ENCODE measurements at regions not wholly inside any gene's neighbourhood (a gene's known extent, or its start where the extent isn't known, plus 50 kb on each side); places are given as distances from the start of the nearest gene placed in this dataset.

DNA sequence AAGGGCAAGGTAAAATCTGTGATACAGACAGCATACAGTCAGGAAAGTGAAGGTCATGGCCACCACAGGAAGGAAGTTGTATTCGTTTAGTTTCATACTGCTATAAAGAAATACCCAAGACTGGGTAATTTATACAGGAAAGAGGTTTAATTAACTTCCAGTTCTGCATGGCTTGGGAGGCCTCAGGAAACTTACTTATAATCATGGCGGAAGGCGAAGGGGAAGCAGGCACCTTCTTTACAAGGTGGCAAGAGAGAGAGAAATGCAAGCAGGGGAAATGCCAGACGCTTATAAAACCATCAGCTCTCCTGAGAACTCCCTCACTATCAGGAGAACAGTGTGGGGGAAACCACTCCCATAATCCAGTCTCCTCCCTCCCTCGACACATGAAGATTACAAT is 353.7 kb upstream of the SEMA6D start:
- TF ChIP-seq, protein P1, sequence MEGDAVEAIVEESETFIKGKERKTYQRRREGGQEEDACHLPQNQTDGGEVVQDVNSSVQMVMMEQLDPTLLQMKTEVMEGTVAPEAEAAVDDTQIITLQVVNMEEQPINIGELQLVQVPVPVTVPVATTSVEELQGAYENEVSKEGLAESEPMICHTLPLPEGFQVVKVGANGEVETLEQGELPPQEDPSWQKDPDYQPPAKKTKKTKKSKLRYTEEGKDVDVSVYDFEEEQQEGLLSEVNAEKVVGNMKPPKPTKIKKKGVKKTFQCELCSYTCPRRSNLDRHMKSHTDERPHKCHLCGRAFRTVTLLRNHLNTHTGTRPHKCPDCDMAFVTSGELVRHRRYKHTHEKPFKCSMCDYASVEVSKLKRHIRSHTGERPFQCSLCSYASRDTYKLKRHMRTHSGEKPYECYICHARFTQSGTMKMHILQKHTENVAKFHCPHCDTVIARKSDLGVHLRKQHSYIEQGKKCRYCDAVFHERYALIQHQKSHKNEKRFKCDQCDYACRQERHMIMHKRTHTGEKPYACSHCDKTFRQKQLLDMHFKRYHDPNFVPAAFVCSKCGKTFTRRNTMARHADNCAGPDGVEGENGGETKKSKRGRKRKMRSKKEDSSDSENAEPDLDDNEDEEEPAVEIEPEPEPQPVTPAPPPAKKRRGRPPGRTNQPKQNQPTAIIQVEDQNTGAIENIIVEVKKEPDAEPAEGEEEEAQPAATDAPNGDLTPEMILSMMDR (IDR thresholded peaks at IDR 0.05), result no peak
- no peak for TF ChIP-seq POLR2A (IDR thresholded peaks at IDR 0.05)
- Histone ChIP-seq H3K27ac (no peak overlapping the region), H3K36me3 (replicated peaks in 1 of 2; ENCODE audit: insufficient read depth in 1 of 2, low read depth in 2 of 2) (no peaks in the 10 kb centered on the region), H3K4me3 (no peak overlapping the region), H3K9me3 (no peaks in the 10 kb centered on the region), H3K27me3 (no peaks in the 10 kb centered on the region), H3K4me1 (no peaks in the 10 kb centered on the region)
- intact Hi-C loops (cut with DNase I), result no loop called here
- ATAC-seq, result no peak
- DNase-seq, result no peak
- 66 to 77% methylated on average over 5 of the region's 5 CpGs for WGBS, 2 donors

DNA sequence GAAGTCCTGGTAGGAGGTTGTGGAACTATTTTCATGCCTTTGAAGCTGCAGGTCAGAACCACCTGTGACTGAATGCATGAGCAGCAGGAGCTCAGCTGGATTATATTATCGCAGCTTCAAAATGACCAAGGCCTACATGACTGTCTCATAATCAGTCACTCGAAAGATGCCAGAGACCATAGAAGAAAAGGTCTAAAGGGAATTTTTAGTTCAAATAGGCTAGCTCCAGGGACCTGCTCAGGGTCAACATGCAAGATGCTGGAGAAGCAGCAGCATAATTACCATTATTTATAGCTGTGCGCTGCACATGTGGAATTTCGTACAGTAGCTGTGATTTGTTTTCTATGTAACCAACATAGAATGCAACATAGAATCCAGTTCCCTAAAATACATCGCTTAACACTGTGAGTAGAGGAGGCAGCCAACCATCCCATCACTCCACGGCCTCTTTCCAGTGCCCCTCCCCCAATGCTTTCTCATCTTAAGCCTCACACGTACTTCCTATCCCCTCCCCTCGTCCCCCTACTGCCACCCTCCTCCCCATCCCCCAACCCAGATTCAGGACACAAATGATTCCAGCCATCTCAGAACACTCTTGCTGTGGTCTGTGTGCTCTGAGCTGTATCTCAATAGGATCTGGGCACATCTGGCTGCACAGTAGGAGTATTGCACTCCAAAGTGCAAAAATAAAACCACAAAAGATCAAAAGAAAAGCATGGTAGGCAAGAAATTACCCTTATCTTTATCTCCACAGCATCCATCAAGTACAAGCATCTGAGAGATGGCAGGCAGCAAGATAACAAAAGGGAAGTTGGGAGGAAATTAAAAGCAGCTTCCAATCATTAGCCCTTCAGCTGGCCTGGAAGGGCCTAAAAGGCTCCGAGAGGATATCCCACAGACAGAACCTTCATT is 352.8 kb upstream of the SEMA6D start:
- no peak for TF ChIP-seq POLR2A (IDR thresholded peaks at IDR 0.05)
- TF ChIP-seq, protein P1 (IDR thresholded peaks at IDR 0.05), result no peak
- Histone ChIP-seq H3K27ac (no peak overlapping the region), H3K36me3 (replicated peaks in 1 of 2; ENCODE audit: insufficient read depth in 1 of 2, low read depth in 2 of 2) (no peaks in the 10 kb centered on the region), H3K9me3 (no peaks in the 10 kb centered on the region), H3K27me3 (no peaks in the 10 kb centered on the region), H3K4me3 (no peak overlapping the region), H3K4me1 (no peaks in the 10 kb centered on the region)
- no peak for ATAC-seq
- 67 to 68% methylated on average over 9 of the region's 9 CpGs for WGBS, 2 donors
- intact Hi-C loops (cut with DNase I), result no loop called here
- no peak for DNase-seq

DNA sequence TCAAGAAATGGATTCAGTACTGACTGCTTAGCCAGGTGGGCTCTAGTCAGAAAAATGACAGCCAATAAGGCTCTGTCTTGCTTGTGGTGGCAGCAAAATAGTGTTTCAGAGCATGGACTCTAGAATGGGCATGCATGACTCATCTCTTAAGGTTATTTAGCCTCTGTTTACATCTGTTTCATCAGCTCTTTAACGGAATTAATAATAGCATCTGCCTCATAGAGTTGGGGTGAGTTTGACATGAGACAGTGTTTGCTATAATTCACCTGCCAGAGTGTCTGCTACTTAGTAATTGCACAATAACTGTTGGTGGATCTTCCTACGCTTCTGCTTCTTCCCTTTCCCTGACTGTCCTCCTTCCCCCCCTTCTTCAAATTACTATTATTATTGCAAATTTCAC is 350.4 kb upstream of the SEMA6D start:
- no peaks in the 10 kb centered on the region for H3K9me3 ChIP-seq
- intact Hi-C loops (cut with DNase I), result no loop called here
- H3K36me3 ChIP-seq (replicated peaks in 1 of 2; ENCODE audit: insufficient read depth in 1 of 2, low read depth in 2 of 2), result no peaks in the 10 kb centered on the region
- DNase-seq (no peak), ATAC-seq (no peak)
- 52 to 67% methylated on average over 2 of the region's 2 CpGs for WGBS, 2 donors
- no peak overlapping the region for H3K27ac ChIP-seq
- H3K4me3 ChIP-seq, result no peak overlapping the region
- H3K4me1 ChIP-seq, result no peaks in the 10 kb centered on the region
- no peaks in the 10 kb centered on the region for H3K27me3 ChIP-seq
- TF ChIP-seq, protein P1 (IDR thresholded peaks at IDR 0.05), result no peak
- no peak for TF ChIP-seq POLR2A (IDR thresholded peaks at IDR 0.05)

DNA sequence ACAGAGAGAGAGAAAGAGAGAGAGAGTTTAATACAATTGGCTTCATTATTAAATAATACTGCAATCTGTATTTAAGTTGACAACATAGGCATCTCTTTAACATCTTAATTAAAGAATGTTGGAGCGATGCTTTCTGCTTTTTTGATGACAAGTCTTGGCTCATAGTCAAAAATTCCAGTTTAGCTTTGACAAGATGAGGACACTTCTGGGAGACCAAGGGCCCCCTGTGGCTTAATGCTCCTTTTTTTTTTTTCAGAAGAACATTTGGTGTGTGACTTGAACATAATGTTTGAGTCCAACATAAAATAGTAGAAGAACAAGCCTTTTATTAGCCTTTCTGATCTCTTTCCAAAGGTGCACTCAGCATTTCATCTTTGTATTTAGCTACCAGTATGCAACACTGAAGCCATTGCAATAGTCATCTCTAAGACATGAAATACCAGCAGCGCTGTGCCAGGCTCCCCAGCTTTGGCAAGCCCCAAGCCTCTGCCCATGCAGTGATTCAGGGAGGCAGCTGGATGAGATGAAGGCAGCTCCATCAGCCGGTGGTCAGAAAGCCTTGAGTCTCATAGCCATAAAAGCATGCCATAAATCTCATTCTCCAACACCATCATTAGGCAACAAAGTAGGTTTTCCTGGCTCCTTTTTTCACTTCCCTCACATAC is 349.4 kb upstream of the SEMA6D start:
- intact Hi-C loops (cut with DNase I), result no loop called here
- 80 to 85% methylated on average over 3 of the region's 3 CpGs for WGBS, 2 donors

More for the DNA sequence above, 349.4 kb upstream of the SEMA6D start:
- Histone ChIP-seq H3K27me3 (no peaks in the 10 kb centered on the region), H3K4me1 (no peaks in the 10 kb centered on the region), H3K9me3 (no peaks in the 10 kb centered on the region), H3K27ac (no peak overlapping the region), H3K36me3 (replicated peaks in 1 of 2; ENCODE audit: insufficient read depth in 1 of 2, low read depth in 2 of 2) (no peaks in the 10 kb centered on the region), H3K4me3 (no peak overlapping the region)
- ATAC-seq (no peak), DNase-seq (no peak)
- TF ChIP-seq, protein P1 (IDR thresholded peaks at IDR 0.05), result no peak
- no peak for TF ChIP-seq POLR2A (IDR thresholded peaks at IDR 0.05)

Data from body of pancreas (tissue), 4 donors.